Esophagus squamous epithelium (tissue), 5 donors: ENCODE measurements at regions not wholly inside any gene's neighbourhood (a gene's known extent, or its start where the extent isn't known, plus 50 kb on each side); places are given as distances from the start of the nearest gene placed in this dataset.

Source experiments
- DNase-seq: peaks from one replicate; lab custom pipeline; 2025; lab: John Stamatoyannopoulos, UW
- H3K27ac ChIP-seq, 4 donors: fragments of 200-600 bp; sonication (generic); one replicate each; pipeline ENCODE4 v1.5.1; 2016 to 2019; ENCODE audit warnings: mild to moderate bottlenecking in 1 of 4
- H3K27me3 ChIP-seq, 4 donors: fragments of 200-600 bp; sonication (generic); 1 replicate in 3 of 4; 2 replicates in 1 of 4; pipeline versions ENCODE4 v1.5.1 to v1.6.0; 2017 to 2021; ENCODE audit warnings: antibody characterized with exemption in 1 of 4
- H3K36me3 ChIP-seq, 3 donors: fragments of 200-600 bp; sonication (generic); one replicate each; pipeline ENCODE4 v1.5.1; 2016 to 2019
- H3K4me1 ChIP-seq, 3 donors: fragments of 200-600 bp; sonication (generic); one replicate each; pipeline ENCODE4 v1.5.1; 2017 to 2019
- H3K4me3 ChIP-seq, 4 donors: fragments of 200-600 bp; sonication (generic); 1 replicate in 3 of 4; 2 replicates in 1 of 4; pipeline ENCODE4 v1.5.1; 2016 to 2019; ENCODE audit warnings: mild to moderate bottlenecking in 2 of 4, moderate library complexity in 1 of 4
- H3K9me3 ChIP-seq, 3 donors: fragments of 200-600 bp; sonication (generic); one replicate each; pipeline ENCODE4 v1.5.1; 2016 to 2019
- CTCF ChIP-seq, 6 experiments: fragments of 450-650 bp in 4 of 6; fragments of 200-600 bp in 2 of 6; sonication (generic) in 2 of 6; IDR thresholded peaks; one replicate each; pipeline ENCODE4 v1.5.1; 2016 to 2019; ENCODE audit warnings: antibody characterized with exemption in 6 of 6, mild to moderate bottlenecking in 4 of 6, moderate library complexity in 4 of 6
- POLR2A ChIP-seq, 4 donors: fragments of 450-650 bp; IDR thresholded peaks; one replicate each; pipeline ENCODE4 v1.6.1; 2017; ENCODE audit warnings: antibody characterized with exemption in 4 of 4, mild to moderate bottlenecking in 4 of 4, moderate library complexity in 3 of 4
- WGBS, 2 donors: methylation state at CpG; one replicate each; pipeline ENCODE4 v1.1.5; 2018; 5-methylcytosine and 5-hydroxymethylcytosine counted together
- intact Hi-C: fragments of 100-400 bp; cut with DNase I; formaldehyde crosslinking; loops from one replicate; pipeline ENCODE4 v1.15.0; 2022
- donor health status: DM: yes; HTN: yes; CAD: no.

- 76 to 84% methylated on average over 3 of the region's 5 CpGs for WGBS, 2 donors
- peaks cover 0 to 49% (median 0%) of the 10 kb centered on the region in 4 donors for H3K27me3 ChIP-seq
- no peak for DNase-seq
- no peaks in the 10 kb centered on the region for H3K9me3 ChIP-seq
- intact Hi-C loops: no loop called here
- peaks cover 0 to 8% (median 3%) of the 10 kb centered on the region in 3 donors for H3K4me1 ChIP-seq
- TF ChIP-seq POLR2A (IDR thresholded peaks at IDR 0.05) (no peak), CTCF (IDR thresholded peaks at IDR 0.05) (no peak)
- no peak overlapping the region for H3K4me3 ChIP-seq
- H3K27ac ChIP-seq: no peak overlapping the region
- no peaks in the 10 kb centered on the region for H3K36me3 ChIP-seq
Observed at GRCh38 chr17:77793971-77794235, 164.6 kb upstream of the TNRC6C start.

- no peak for TF ChIP-seq POLR2A (IDR thresholded peaks at IDR 0.05)
- TF ChIP-seq CTCF (IDR thresholded peaks at IDR 0.05): no peak
- intact Hi-C loops: no loop called here
- no peak overlapping the region for H3K4me3 ChIP-seq
- peaks cover 0 to 47% (median 0%) of the 10 kb centered on the region in 4 donors for H3K27me3 ChIP-seq
- 70% methylated on average over 3 of the region's 6 CpGs; no CpG with 5 or more reads in 1 of the 2 donors for WGBS, 2 donors
- H3K4me1 ChIP-seq: peaks cover 0 to 8% (median 3%) of the 10 kb centered on the region in 3 donors
- no peak overlapping the region for H3K27ac ChIP-seq
- no peaks in the 10 kb centered on the region for H3K9me3 ChIP-seq
- DNase-seq: no peak
- H3K36me3 ChIP-seq: no peaks in the 10 kb centered on the region
Observed at GRCh38 chr17:77794846-77795245, 163.7 kb upstream of the TNRC6C start.

DNA sequence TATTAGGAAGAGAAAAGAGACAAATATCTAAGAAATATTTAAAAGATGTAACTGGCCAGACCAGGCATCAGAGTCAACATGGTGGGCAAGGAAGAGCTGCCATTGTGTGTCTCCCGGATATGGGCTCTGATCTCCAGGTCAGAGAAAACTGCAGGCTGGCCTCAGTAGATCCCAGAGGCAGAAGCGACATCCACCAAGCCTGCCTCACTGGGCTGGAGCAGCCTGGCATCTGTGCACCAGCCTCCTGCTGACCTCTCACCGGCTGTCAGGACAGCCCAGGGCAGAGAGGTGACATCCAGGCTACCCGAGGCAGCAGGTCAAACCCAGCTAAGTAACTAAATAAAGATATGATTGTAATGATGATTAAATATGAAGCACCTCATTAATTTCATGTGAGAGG, 162.8 kb upstream of the TNRC6C start:
- TF ChIP-seq POLR2A (IDR thresholded peaks at IDR 0.05) (no peak), CTCF (IDR thresholded peaks at IDR 0.05) (no peak)
- no peaks in the 10 kb centered on the region for H3K36me3 ChIP-seq
- H3K27me3 ChIP-seq: peaks cover 0 to 41% (median 0%) of the 10 kb centered on the region in 4 donors
- peak overlapping the region in 1 of 4 donors; percentile 65 for H3K27ac ChIP-seq
- H3K4me1 ChIP-seq: peaks cover 0 to 8% (median 3%) of the 10 kb centered on the region in 3 donors
- intact Hi-C loops: no loop called here
- 60 to 80% methylated on average over 2 to 3 of the region's 4 CpGs for WGBS, 2 donors
- H3K9me3 ChIP-seq: no peaks in the 10 kb centered on the region
- H3K4me3 ChIP-seq: no peak overlapping the region
- DNase-seq: no peak

GRCh38 chr17:77796176-77796860, 162.2 kb upstream of the TNRC6C start:
- intact Hi-C loops: no loop called here
- WGBS, 2 donors: 41 to 79% methylated on average over 5 to 7 of the region's 9 CpGs
- H3K27ac ChIP-seq: peak overlapping the region in 3 of 4 donors; percentile 45 to 65 (median 54)

More at GRCh38 chr17:77796176-77796860, 162.2 kb upstream of the TNRC6C start:
- H3K9me3 ChIP-seq: no peaks in the 10 kb centered on the region
- H3K4me3 ChIP-seq: no peak overlapping the region
- DNase-seq: no peak
- peaks cover 0 to 8% (median 3%) of the 10 kb centered on the region in 3 donors for H3K4me1 ChIP-seq
- peaks cover 0 to 48% (median 0%) of the 10 kb centered on the region in 4 donors for H3K27me3 ChIP-seq
- TF ChIP-seq CTCF (IDR thresholded peaks at IDR 0.05): no peak
- no peaks in the 10 kb centered on the region for H3K36me3 ChIP-seq
